NB4 (cell line): ENCODE measurements at regions not wholly inside any gene's neighbourhood (a gene's known extent, or its start where the extent isn't known, plus 50 kb on each side); places are given as distances from the start of the nearest gene placed in this dataset.

Source experiments
- MYC ChIP-seq: IDR thresholded peaks from 2 replicates; pipeline ENCODE4 v1.6.1; 2011; ENCODE audit warnings: low read depth, low read length
- POLR2A ChIP-seq: IDR thresholded peaks from 2 replicates; pipeline ENCODE4 v1.6.1; 2011; ENCODE audit warnings: mild to moderate bottlenecking; ENCODE audit not compliant: insufficient read length; ENCODE audit errors: extremely low read depth
- TF ChIP-seq, protein P1 (sequence below): IDR thresholded peaks from one replicate; pipeline ENCODE4 v1.5.1; 2012; ENCODE audit warnings: low read depth, low read length
- TF ChIP-seq, protein P2 (sequence below): IDR thresholded peaks from 2 replicates; pipeline ENCODE4 v1.6.1; 2011; ENCODE audit warnings: low read depth, low read length

DNA sequence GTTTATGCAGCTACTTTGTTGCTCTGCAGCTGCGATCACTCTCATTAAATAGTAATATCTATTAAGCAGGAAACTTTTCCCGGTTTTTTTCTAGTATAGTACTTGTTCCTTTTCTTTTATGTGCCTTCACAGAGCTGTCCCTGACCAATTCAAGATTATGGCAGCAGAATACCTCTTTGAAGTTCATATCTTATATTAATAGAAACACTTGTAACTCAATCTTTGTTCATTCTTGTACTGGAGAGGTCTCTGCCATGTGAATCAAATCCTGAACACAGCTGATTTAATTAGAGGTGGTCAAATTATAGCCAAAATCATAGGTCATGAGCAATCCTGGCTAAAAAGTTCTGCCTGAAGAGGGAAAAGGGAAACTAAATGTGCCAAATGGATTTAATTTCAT is 399.0 kb upstream of the ARHGEF26 start:
- TF ChIP-seq, protein P1, sequence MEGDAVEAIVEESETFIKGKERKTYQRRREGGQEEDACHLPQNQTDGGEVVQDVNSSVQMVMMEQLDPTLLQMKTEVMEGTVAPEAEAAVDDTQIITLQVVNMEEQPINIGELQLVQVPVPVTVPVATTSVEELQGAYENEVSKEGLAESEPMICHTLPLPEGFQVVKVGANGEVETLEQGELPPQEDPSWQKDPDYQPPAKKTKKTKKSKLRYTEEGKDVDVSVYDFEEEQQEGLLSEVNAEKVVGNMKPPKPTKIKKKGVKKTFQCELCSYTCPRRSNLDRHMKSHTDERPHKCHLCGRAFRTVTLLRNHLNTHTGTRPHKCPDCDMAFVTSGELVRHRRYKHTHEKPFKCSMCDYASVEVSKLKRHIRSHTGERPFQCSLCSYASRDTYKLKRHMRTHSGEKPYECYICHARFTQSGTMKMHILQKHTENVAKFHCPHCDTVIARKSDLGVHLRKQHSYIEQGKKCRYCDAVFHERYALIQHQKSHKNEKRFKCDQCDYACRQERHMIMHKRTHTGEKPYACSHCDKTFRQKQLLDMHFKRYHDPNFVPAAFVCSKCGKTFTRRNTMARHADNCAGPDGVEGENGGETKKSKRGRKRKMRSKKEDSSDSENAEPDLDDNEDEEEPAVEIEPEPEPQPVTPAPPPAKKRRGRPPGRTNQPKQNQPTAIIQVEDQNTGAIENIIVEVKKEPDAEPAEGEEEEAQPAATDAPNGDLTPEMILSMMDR, result no peak
- TF ChIP-seq, protein P2, sequence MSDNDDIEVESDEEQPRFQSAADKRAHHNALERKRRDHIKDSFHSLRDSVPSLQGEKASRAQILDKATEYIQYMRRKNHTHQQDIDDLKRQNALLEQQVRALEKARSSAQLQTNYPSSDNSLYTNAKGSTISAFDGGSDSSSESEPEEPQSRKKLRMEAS, result no peak
- TF ChIP-seq POLR2A (no peak), MYC (no peak)
